ENCODE measurements at regions not wholly inside any gene's neighbourhood (a gene's known extent, or its start where the extent isn't known, plus 50 kb on each side); places are given as distances from the start of the nearest gene placed in this dataset.

- TF ChIP-seq RAD21 (IDR thresholded peaks at IDR 0.05) (no peak), CTCF (IDR thresholded peaks at IDR 0.05; ENCODE audit: low read depth, low read length, missing input control) (no peak), EGR1 (IDR thresholded peaks at IDR 0.05; ENCODE audit: low read depth in 2 of 2) (no peak), RXRA (IDR thresholded peaks at IDR 0.05) (no peak), YY1 (IDR thresholded peaks at IDR 0.05) (no peak), GABPA (IDR thresholded peaks at IDR 0.05 in 1 of 2, conservative IDR thresholded peaks at IDR 0.05 in 1 of 2) (no peak), MAX (IDR thresholded peaks at IDR 0.05) (no peak), FOXA1 (IDR thresholded peaks at IDR 0.05) (no peak)
Measured at GRCh38 chr1:60821156-60821555, 261.2 kb upstream of the NFIA start.
